ENCODE measurements at regions not wholly inside any gene's neighbourhood (a gene's known extent, or its start where the extent isn't known, plus 50 kb on each side); places are given as distances from the start of the nearest gene placed in this dataset.
"Not testable (repeated sequence)": the region's sequence is repeated elsewhere in the genome, so short reads cannot be mapped to it uniquely, and the experiment has no call there.

DNA sequence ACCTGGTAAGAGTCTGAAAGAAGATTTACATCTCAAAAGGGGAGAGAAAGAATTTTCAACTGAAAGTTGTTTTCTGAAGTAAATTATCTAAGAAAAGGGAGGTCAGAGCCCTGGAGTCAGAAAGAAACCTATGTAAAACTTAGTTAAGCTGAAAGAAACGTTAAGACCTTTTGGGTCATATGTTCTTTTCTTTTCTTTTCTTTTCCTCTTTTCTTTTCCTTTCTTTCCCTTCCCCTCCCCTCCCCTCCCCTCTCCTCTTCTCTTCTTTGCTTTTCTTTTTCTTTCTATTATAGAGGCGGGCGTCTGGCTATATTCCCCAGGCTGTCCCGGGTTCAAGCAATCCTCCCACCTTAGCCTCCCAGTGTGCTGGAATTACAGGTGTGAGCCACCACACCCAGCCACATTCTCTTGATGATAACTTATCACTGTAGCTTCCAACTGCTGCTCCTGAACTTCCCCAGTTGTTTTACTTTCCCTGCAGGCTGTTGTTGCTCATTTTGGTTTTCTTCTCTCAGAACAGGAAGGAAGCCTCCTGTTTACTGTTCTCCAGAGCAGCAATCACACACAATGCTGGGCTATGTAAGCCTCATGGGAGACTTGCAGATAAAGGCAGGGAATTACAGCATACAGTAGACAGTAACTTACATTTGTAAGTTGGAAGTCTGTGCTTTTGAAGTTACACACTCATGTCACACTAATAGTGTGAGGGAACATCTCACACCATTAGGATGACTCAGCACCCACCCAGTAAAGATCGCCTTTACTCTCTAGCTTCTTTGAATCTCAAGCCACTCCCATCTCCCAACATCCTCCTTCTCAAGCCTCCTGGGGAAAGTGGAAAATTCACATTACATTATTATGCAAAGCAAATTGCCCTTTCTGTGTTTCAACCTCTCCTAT is 2216.6 kb upstream of the WWC1 start:
- DNase-seq (ENCODE audit: low read depth) = no peak

DNA sequence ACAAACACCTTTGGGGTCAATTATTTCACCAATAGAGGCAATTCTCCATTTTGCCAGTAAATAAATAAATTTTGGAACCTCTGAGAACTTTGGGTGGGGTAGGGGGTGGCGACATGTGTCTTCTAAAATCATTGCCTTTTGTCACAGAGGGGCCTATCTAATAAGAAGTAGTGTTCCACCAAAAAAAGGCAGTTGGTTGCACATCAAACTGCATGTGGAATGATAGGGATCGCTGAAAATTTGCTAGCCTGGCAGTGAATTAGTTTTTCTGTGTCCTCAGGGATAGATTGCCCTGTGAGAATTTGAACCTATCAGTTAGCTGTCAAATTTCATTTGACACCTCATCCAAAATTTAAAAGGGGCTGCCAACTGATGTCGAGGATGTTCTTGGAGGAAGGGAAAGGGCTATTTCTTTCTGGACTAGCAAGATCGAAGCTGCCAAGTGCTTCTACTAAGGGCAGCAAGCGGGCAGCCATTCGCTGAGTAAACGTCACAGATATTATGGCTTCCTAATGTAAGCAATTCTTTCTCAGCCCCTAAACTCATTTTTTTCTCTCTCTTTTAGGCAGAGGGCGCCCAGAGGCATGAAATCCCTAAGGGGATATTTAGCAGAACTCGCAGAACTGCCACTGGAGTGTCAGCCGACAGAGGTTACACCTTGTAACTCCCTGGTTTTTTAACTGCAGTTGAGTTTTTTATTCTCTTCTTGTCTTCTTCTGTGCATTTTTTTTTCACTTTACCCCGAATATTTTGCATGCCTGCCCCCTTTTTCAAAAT is 2208.1 kb upstream of the WWC1 start:
- no peak for DNase-seq (ENCODE audit: low read depth)

DNA sequence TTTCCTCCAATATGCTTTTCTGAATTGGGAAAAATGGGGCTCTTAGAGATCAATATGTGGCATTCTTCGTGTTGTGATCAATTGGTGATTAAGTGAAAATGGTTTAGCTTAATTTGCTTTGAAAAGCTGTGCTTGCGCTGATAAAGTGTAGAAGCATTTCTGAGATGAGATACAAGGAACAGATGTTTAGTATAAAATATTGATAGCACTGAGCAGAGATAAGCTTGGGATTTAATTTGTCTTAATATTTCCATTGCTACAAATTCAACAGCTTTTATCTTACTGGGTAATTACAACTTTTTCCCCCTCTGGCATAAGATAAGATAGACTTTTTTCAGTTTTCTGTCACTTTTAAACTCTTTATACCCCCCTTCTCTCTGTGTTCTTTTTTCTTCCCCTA is 2204.9 kb upstream of the WWC1 start:
- DNase-seq (ENCODE audit: low read depth) = no peak

DNA sequence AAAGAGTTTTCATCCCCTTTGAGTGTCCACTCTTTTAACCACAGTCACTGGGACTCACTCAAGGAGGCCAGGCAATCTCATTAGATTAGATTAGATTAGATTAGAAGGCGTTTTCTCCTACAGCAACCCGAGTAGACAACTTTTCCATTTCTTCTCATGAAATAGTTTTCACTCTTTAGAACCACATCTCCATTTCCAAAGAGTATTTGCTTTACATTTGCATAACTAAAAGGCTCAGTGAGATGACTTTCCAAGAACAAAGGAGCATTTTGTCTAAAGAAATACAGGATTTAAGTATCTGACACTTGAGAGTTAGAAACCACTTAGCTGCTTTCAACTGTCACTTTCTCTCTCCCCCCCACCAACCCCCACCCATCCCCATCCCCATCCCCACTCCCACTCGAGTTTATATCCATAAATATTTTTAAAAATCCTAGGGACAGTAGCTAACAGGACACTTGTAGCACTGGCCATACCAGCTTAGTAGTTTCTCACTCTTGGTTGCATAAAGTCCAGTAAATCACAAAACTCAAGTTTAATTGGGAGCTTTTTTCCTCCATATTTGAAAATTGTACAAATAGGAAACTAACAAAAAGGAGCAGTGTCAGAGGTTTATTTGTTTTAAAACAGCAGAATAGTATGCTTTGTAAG is 2202.9 kb upstream of the WWC1 start:
- DNase-seq (ENCODE audit: low read depth) = no peak

DNA sequence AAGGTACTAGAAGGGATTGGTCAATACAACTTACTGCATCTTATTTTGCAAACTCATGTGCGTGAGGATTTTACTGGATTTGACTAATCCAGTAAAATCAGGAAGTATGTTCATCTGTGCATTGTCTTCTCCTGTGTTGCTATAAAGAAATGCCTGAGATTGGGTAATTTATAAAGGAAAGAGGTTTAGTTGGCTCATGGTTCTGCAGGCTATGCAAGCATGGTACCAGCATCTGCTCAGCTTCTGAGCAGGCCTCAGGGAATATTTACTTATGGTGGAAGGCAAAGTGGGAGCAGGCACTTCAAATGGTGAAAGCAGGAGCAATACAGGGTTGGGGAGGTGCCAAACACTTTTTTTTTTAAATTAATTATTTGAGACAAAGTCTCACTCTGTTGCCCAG is 2199.5 kb upstream of the WWC1 start:
- no peak for DNase-seq (ENCODE audit: low read depth)

DNA sequence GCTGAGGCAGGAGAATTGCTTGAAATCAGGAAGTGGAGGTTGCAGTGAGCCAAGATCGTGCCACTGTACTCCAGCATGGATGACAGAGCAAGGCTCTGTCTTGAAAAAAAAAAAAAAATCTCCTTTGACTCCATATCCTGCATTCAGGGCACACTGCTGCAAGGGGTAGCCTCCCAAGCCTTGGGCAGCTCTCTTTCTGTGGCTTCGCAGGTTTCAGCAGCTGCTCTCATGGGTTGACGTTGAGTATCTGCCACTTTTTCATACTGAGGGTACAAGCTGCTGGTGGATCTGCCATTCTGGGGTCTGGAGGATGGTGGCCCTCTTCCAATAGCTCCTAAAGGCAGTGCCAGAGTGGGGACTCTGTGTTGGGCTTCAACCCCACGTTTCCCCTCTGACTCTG is 2198.1 kb upstream of the WWC1 start:
- DNase-seq (ENCODE audit: low read depth) = no peak

DNA sequence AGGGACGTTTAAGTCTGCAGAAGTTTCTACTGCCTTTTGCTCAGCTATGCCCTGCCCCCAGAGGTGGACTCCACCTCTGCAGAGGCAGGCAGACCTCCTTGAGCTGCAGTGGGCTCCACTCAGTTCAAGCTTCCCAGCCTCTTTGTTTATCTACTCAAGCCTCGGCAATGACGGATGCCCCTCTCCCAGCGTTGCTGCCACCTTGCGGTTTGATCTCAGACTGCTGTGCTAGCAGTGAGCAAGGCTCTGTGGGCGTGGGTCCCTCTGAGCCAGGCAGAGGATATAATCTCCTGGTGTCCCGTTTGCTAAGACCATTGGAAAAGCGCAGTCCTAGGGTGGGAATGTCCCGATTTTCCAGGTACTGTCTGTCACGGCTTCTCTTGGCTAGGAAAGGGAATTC is 2188.5 kb upstream of the WWC1 start:
- no peak for DNase-seq (ENCODE audit: low read depth)

DNA sequence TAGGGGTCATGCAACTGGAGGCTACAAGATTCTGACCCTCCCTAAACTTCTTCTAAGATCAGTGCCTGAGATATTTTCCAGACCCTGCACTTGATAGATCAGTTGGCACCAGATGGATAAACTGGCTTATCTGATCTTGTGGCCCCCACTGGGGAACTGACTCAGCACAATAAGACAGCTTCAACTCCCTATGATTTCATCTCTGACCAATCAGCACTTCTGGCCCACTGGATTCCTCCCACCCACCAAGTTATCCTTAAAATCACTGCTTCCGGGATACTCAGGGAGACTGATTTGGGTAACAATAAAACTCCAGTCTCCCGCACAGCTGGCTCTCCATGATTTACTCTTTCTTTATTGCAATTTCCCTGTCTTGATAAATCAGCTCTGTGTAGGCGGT is 2180.4 kb upstream of the WWC1 start:
- DNase-seq (ENCODE audit: low read depth) = no peak

DNA sequence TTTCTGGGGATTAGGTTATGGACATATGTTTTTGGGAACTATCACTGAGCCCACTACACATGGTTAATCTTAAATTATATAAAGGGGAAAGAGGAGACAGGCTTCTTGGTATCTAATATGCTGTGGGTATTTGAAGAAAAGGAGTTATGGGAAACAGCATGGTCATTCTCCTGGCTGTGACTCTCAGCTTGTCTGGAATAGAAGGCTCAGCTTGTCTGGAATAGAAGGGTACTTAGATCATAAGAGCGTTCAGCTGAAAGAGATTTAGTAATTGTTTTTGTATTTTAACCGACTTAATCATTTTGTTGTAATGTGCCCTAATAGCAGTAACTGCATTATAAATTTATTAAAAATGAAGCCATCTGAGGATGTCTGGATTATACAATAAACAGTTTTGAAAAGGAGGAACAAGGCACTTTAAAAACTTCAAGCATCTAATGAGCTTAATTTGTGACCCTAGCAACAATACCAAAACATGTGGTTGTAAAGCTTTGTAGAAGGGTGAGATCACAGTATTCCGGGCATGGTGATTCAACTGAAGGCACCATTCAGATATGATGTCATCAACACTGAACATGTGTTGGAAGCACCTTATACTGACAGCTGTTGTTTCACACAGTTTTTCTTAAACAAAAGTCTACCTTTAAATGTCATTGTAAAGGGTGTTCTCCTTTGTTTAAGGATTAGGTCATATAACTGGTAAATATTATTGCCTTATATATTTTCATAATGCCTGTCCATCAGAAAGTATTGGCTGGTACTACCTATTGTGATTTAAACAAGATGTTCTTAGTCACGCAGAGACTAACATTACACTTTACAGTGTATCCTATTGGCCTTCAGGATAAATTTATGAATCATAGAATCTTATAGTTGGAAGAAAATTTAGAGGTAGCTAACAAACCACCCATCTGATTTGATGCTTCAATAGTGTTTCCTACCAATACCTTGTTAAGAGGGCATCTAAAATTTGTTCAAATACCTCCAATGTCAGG is 2174.1 kb upstream of the WWC1 start:
- no peak for DNase-seq (ENCODE audit: low read depth)

DNA sequence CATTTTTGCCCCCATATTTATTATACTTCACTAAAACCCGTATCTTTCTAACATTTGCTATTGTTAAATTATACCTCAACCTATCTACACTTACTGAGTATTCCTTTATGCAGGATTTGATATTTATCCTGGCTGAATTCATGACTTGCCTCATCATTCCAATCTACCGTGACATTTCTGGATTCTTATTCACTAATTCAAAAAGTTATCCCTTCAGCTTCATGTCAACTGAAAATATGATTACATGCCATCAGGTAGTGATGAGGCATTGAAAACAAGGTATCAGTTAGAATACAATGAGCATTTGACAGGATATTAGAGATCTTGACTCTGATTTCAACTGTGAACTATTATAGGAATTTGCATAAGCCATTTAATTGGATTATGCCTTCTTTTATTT is 2171.9 kb upstream of the WWC1 start:
- no peak for DNase-seq (ENCODE audit: low read depth)

DNA sequence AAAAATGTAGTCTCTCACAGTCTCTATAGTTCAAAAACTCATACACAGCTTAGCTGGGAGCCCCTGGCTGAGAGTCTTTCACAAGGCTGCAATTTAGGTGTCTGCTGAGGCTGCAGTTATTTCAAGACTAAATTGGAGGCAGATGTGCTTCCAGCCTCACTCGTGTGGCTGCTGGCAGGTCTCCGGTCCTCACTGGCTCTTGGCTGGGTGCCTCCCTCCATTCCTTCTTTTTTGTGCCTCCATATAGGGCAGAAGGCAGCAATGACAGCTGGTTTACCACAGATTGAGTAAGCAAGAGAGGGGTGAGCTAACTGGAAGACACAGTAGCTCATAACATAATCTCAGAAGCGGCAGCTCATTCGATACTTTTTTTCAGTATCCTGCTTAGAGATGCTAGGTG is 2167.7 kb upstream of the WWC1 start:
- no peak for DNase-seq (ENCODE audit: low read depth)

DNA sequence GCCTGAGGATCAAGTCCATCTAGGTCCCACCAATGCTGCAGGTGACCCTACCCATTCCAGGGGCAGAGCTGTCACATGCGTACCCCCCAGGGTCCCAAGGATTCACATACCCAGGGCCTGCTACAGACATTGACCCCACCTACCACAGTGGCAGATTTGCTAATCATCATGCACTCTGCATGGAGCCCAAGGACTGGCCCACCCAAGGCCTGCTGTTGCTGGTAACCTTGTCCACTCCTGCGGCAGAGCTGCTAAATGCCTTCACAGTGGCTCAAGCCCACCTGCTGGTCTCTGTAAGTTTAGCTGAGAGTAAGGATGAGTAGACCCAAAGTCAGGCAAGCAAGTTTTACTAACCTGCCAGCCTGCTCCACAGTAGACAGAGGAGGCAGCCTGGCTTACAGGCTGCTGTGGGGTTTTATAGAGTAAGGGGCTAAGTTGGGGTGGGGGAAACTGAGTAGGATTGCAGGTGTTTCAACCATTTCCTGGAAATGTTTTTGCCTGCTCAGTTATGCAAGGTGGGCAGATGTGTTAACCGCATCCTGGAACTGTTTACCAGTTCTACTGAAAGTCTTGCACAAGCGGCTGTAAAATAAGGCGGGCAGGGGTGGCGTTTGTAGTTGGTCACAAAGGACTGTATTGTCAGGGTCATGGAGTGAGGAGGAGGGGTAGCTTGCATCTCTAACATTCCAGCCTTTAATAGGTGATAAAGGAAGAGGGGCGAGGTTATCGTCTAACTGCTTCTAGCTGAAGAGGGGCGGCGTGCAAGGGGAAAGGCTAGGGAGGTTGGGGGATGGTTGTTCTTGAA is 2163.5 kb upstream of the WWC1 start:
- no peak for DNase-seq (ENCODE audit: low read depth)

DNA sequence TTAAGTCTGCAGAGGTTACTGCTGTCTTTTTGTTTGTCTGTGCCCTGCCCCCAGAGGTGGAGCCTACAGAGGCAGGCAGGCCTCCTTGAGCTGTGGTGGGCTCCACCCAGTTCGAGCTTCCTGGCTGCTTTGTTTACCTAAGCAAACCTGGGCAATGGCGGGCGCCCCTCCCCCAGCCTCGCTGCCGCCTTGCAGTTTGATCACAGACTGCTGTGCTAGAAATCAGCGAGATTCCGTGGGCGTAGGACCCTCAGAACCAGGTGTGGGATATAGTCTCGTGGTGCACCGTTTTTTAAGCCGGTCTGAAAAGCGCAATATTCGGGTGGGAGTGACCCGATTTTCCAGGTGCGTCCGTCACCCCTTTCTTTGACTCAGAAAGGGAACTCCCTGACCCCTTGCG is 2146.3 kb upstream of the WWC1 start:
- DNase-seq (ENCODE audit: low read depth) = not testable (repeated sequence)

DNA sequence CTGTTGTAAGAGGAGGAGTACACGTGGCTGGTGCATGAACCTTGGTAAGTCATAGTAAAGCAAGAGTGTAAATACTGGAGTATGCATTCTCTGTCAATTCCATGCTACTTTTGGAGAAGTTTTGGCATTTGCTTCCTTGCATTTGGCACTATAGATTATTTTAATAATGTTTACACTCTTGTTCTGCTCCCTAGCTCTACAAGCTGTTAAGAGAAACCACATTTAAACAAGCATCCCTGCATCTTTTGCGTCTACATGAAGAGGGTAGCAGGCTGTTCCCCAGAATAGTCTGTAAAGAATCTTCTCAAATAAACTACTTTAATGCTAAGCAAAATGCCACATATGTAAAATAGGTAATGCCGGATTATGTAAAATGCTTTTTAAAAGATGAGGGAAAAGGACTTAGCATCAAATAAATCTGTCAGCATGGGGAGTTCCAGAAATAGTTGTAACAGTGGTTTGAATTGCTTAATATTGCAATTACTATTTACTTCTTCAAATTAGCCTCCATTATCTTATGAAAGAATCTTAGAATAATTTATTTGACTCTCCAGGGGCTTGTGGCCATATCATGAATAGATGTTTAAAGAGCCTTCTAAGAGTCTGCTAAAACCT is 2127.3 kb upstream of the WWC1 start:
- DNase-seq (ENCODE audit: low read depth) = no peak

DNA sequence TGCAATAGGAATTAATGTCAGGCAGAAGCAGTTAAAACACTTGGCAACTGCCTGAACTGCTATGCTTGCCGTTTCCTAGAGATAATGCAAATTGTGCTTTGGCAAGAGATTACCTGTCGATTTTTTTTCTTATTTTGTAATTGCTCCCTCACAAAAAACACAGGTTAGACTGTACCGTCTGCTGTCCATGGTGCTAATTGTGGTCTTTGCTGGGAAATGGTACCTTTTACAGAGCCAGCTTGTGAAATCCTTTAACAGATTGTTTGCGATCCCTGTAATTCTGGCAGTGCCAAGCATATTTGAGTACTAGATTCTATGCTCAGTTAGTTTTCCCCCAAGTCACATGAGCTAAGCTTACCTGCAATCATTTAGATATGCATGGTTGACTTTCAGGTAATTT is 2125.8 kb upstream of the WWC1 start:
- DNase-seq (ENCODE audit: low read depth) = no peak

DNA sequence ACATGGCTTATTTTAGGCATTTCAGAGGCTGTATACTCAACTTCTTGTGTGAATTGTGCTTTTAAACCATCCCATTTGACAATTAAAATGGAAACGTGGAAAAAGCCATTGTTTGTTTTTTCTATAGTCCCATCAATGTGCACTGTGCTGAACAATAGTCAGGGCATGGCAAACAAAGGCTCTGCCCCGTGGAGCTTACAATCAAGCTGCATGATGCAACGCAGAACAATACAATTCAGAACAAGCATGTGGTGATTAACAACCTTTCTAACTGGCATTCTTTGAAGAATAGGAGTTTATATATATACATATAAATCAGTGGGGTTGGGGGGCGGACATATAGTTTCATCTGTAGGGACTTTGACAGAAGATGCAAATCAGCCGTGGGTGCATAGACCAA is 2125.4 kb upstream of the WWC1 start:
- DNase-seq (ENCODE audit: low read depth) = no peak

DNA sequence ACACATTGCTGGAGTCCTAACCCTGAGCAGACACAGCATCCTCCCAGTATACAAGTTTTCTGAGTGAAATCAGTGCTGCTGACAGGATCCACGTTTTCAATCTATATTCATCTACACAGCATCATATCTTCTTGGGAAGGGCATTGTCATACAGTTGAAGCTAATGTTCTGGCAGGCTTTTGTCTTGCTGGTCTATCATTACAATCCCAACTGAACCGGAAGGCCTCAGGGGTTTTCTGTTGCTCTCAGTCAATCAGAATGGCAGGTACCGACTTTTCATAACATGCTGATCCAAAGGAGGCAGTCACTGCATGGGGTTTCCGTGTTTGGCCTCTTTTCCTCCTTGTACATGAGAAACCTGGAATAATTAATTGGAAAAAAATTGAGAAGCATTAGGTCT is 2118.8 kb upstream of the WWC1 start:
- no peak for DNase-seq (ENCODE audit: low read depth)

DNA sequence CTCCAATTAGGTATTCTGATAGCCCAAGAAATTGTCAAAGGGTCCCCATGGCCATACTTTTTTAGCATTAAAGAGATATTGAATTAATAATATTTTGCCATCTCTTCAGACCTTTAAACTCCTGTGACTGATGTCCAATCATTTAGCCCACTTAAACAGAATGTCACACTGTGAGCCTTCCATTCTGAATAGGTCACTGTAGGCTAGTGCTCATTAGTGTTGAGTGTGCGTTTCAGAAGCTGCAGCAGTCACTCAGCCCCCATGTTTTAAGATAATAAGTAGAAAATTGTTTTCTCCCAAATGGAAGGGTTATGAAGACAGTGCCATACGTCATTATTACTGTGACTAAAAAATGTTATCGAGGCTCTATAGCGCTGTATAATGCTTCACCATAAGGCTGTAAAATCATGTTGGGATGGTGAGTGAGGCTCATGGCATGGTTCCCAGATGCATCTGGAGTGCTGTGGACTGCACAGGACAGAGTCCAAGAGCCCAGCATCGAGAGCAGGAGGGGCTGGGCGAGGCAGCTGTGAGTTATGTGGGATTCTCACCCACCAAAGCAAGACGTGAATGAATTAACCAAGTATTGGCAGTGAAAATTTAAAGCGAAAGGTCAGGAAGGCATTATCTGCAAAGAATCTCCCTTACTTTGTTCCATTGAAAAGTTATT is 2112.9 kb upstream of the WWC1 start:
- no peak for DNase-seq (ENCODE audit: low read depth)

DNA sequence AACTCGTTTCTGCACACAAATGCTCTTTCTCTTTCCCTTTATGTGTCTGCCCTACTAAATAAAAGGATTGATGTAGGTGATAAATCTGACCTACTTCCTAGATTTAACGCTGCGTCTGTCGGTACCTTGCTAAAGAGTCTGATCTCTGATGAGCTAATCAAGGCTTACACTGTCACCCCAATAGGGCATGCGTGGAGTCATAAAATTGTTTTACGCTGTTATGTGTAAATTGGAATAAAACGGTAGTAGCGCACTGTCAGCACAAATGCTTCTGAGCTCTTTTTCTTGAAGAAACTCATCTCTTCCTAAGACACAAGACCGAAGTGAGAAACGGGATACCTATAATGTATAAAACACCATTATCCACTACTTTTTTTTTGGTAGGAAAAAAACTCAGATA is 2106.3 kb upstream of the WWC1 start:
- no peak for DNase-seq (ENCODE audit: low read depth)
